ENCODE measurements at regions not wholly inside any gene's neighbourhood (a gene's known extent, or its start where the extent isn't known, plus 50 kb on each side); places are given as distances from the start of the nearest gene placed in this dataset.

- DNase-seq (ENCODE audit: low read depth) = no peak
- H3K4me3 ChIP-seq (ENCODE audit: low read depth, low read length) = no peak overlapping the region
- no peak for TF ChIP-seq CTCF (IDR thresholded peaks at IDR 0.05; ENCODE audit: insufficient read depth, low read depth, low read length)
Observed at GRCh38 chr4:114103908-114104307, 124.5 kb upstream of the ARSJ start.

GRCh38 chr4:114108869-114109268 lies 129.4 kb upstream of the ARSJ start:
- H3K4me3 ChIP-seq (ENCODE audit: low read depth, low read length) = no peak overlapping the region
- TF ChIP-seq CTCF (IDR thresholded peaks at IDR 0.05; ENCODE audit: insufficient read depth, low read depth, low read length) = no peak
- DNase-seq (ENCODE audit: low read depth) = peak; percentile 8

- no peak overlapping the region for H3K4me3 ChIP-seq (ENCODE audit: low read depth, low read length)
- no peak for TF ChIP-seq CTCF (IDR thresholded peaks at IDR 0.05; ENCODE audit: insufficient read depth, low read depth, low read length)
- no peak for DNase-seq (ENCODE audit: low read depth)
Observed at GRCh38 chr4:114109776-114110175, 130.3 kb upstream of the ARSJ start.

- no peak for DNase-seq (ENCODE audit: low read depth)
- no peak overlapping the region for H3K4me3 ChIP-seq (ENCODE audit: low read depth, low read length)
- no peak for TF ChIP-seq CTCF (IDR thresholded peaks at IDR 0.05; ENCODE audit: insufficient read depth, low read depth, low read length)
Observed at GRCh38 chr4:114115526-114115925, 136.1 kb upstream of the ARSJ start.

- no peak for DNase-seq (ENCODE audit: low read depth)
- no peak overlapping the region for H3K4me3 ChIP-seq (ENCODE audit: low read depth, low read length)
- TF ChIP-seq CTCF (IDR thresholded peaks at IDR 0.05; ENCODE audit: insufficient read depth, low read depth, low read length) = no peak
Observed at GRCh38 chr4:114116861-114117260, 137.4 kb upstream of the ARSJ start.

- no peak for DNase-seq (ENCODE audit: low read depth)
- no peak overlapping the region for H3K4me3 ChIP-seq (ENCODE audit: low read depth, low read length)
- TF ChIP-seq CTCF (IDR thresholded peaks at IDR 0.05; ENCODE audit: insufficient read depth, low read depth, low read length) = no peak
Observed at GRCh38 chr4:114121221-114121620, 141.8 kb upstream of the ARSJ start.

GRCh38 chr4:114132199-114132598 lies 152.8 kb upstream of the ARSJ start:
- DNase-seq (ENCODE audit: low read depth) = no peak
- no peak for TF ChIP-seq CTCF (IDR thresholded peaks at IDR 0.05; ENCODE audit: insufficient read depth, low read depth, low read length)

More at GRCh38 chr4:114132199-114132598, 152.8 kb upstream of the ARSJ start:
- H3K4me3 ChIP-seq (ENCODE audit: low read depth, low read length) = no peak overlapping the region

Data from fibroblast of villous mesenchyme (primary cell).